Mesenchymal stem cell (in vitro differentiated cells and primary cell): ENCODE measurements at regions not wholly inside any gene's neighbourhood (a gene's known extent, or its start where the extent isn't known, plus 50 kb on each side); places are given as distances from the start of the nearest gene placed in this dataset.

Source experiments
- DNase-seq: peaks from one replicate; pipeline ENCODE4 v3.0.0-alpha.2; 2013
- H2AFZ ChIP-seq: one replicate; pipeline ENCODE4 v1.6.1; 2013; ENCODE audit warnings: low read depth, mild to moderate bottlenecking, control low read depth, inconsistent platforms, low read length, moderate library complexity
- H2AK5ac ChIP-seq: 2 replicates; pipeline ENCODE4 v1.6.1; 2013; ENCODE audit warnings: low read length, moderate library complexity, mild to moderate bottlenecking, inconsistent platforms; ENCODE audit not compliant: severe bottlenecking
- H2BK120ac ChIP-seq: one replicate; pipeline ENCODE4 v1.6.1; 2013; ENCODE audit warnings: low read depth, mild to moderate bottlenecking, inconsistent platforms, low read length, moderate library complexity
- H2BK12ac ChIP-seq, 2 experiments: one replicate each; pipeline ENCODE4 v1.6.1; 2013; ENCODE audit warnings: inconsistent platforms in 2 of 2, low read length in 2 of 2, mild to moderate bottlenecking in 2 of 2, moderate library complexity in 2 of 2, control low read depth in 1 of 2
- H2BK15ac ChIP-seq: one replicate; pipeline ENCODE4 v1.6.1; 2013; ENCODE audit warnings: mild to moderate bottlenecking, low read depth, inconsistent platforms; ENCODE audit not compliant: poor library complexity, severe bottlenecking
- H2BK5ac ChIP-seq: 2 replicates; pipeline ENCODE4 v1.6.1; 2013; ENCODE audit warnings: low read depth, mild to moderate bottlenecking, low read length, control low read depth, inconsistent platforms; ENCODE audit not compliant: poor library complexity, severe bottlenecking
- H3K14ac ChIP-seq, 2 experiments: one replicate each; pipeline ENCODE4 v1.6.1; 2013; ENCODE audit warnings: inconsistent platforms in 2 of 2, low read length in 2 of 2, control low read depth in 1 of 2, mild to moderate bottlenecking in 1 of 2, moderate library complexity in 1 of 2
- H3K18ac ChIP-seq, 2 experiments: one replicate each; pipeline ENCODE4 v1.6.1; 2013; ENCODE audit warnings: inconsistent platforms in 2 of 2, low read length in 2 of 2, control low read depth in 1 of 2, low read depth in 1 of 2, mild to moderate bottlenecking in 1 of 2
- H3K23ac ChIP-seq, 2 experiments: one replicate each; pipeline ENCODE4 v1.6.1; 2013; ENCODE audit warnings: inconsistent platforms in 2 of 2, low read length in 2 of 2, mild to moderate bottlenecking in 2 of 2, moderate library complexity in 2 of 2, control low read depth in 1 of 2
- H3K27ac ChIP-seq: 2 replicates; pipeline ENCODE4 v1.5.1; 2013; ENCODE audit warnings: mild to moderate bottlenecking, moderate library complexity, low read length, control low read depth, inconsistent platforms; ENCODE audit not compliant: poor library complexity, severe bottlenecking
- H3K27me3 ChIP-seq, 2 experiments: 2 replicates each; pipeline versions ENCODE4 v1.6.1 to v1.7.0; 2013; ENCODE audit warnings: low read length in 2 of 2, mild to moderate bottlenecking in 2 of 2, moderate library complexity in 2 of 2, control low read depth in 1 of 2, inconsistent platforms in 1 of 2; ENCODE audit not compliant: control insufficient read depth in 1 of 2, insufficient read depth in 1 of 2
- H3K36me3 ChIP-seq, 2 experiments: 2 replicates each; pipeline versions ENCODE4 v1.6.1 to v1.7.0; 2013; ENCODE audit warnings: low read length in 2 of 2, control low read depth in 1 of 2, inconsistent platforms in 1 of 2, low read depth in 1 of 2, mild to moderate bottlenecking in 1 of 2; ENCODE audit not compliant: insufficient read depth in 2 of 2, control insufficient read depth in 1 of 2
- H3K4ac ChIP-seq, 2 experiments: one replicate each; pipeline ENCODE4 v1.6.1; 2013; ENCODE audit warnings: inconsistent platforms in 2 of 2, low read length in 2 of 2, mild to moderate bottlenecking in 2 of 2, moderate library complexity in 2 of 2, control low read depth in 1 of 2, low read depth in 1 of 2
- H3K4me1 ChIP-seq: 2 replicates; pipeline ENCODE4 v1.6.1; 2013; ENCODE audit warnings: low read depth, low read length, control low read depth; ENCODE audit not compliant: control insufficient read depth, insufficient read depth
- H3K4me2 ChIP-seq: 2 replicates; pipeline ENCODE4 v1.6.1; 2013; ENCODE audit warnings: low read length, mild to moderate bottlenecking, inconsistent platforms; ENCODE audit not compliant: poor library complexity, severe bottlenecking
- H3K4me3 ChIP-seq, 2 experiments: 2 replicates each; pipeline versions ENCODE4 v1.5.1 to v1.7.0; 2013; ENCODE audit warnings: low read length in 2 of 2, mild to moderate bottlenecking in 2 of 2, control low read depth in 1 of 2, low read depth in 1 of 2; ENCODE audit not compliant: insufficient read depth in 1 of 2
- H3K79me1 ChIP-seq: replicated peaks from 2 replicates; pipeline ENCODE4 v1.6.1; 2013; ENCODE audit warnings: mild to moderate bottlenecking, control low read depth, low read length, inconsistent platforms; ENCODE audit not compliant: poor library complexity, severe bottlenecking
- H3K9ac ChIP-seq: 2 replicates; pipeline ENCODE4 v1.7.0; 2013; ENCODE audit warnings: mild to moderate bottlenecking, low read length, moderate library complexity
- H3K9me3 ChIP-seq: 2 replicates; pipeline ENCODE4 v1.7.0; 2013; ENCODE audit warnings: mild to moderate bottlenecking, low read length; ENCODE audit not compliant: control insufficient read depth
- H4K8ac ChIP-seq: one replicate; pipeline ENCODE4 v1.6.1; 2013; ENCODE audit warnings: inconsistent platforms, mild to moderate bottlenecking, low read length, moderate library complexity
- H4K91ac ChIP-seq: one replicate; pipeline ENCODE4 v1.6.1; 2013; ENCODE audit warnings: mild to moderate bottlenecking, low read length, inconsistent platforms
- WGBS: methylation state at CpG from one replicate; pipeline ENCODE4 v1.1.7; 2013; ENCODE audit warnings: mixed read lengths; 5-methylcytosine and 5-hydroxymethylcytosine counted together

DNA sequence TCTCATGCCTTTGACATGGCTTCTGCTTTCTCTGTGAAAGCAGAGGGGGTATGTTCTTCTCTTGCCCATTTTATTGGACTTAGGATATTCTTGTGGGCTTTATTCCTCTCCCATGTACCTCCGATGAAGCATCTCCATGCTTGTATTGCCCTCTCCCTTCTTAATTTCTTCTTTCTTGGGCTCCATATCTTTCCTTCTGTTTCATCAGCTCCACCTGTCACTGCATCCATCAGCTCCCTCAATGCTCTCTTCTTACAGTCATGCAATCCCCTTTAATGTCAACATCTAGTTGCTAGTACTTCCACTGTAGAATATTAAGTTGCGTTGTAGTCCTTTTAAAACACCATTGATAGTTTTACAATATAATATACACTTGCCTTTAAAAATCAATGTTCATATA lies 257.6 kb downstream of the GPAT3 start:
- no peak overlapping the region for H3K9ac ChIP-seq
- H3K9me3 ChIP-seq, result no peaks in the 10 kb centered on the region
- H2BK12ac ChIP-seq, result no peak overlapping the region
- no peak overlapping the region for H3K23ac ChIP-seq
- H3K4me2 ChIP-seq, result no peak overlapping the region
- no peak overlapping the region for H2BK15ac ChIP-seq
- 92% methylated on average over 1 of the region's 2 CpGs for WGBS
- H3K4ac ChIP-seq, result no peak overlapping the region
- no peak overlapping the region for H2BK120ac ChIP-seq
- peaks cover 0 to 6% of the 10 kb centered on the region in 2 experiments for H3K27me3 ChIP-seq
- H4K91ac ChIP-seq, result no peak overlapping the region
- no peak overlapping the region for H2AFZ ChIP-seq
- no peak overlapping the region for H2BK5ac ChIP-seq
- no peak for DNase-seq
- no peaks in the 10 kb centered on the region for H3K4me1 ChIP-seq
- no peaks in the 10 kb centered on the region for H3K36me3 ChIP-seq
- H4K8ac ChIP-seq, result no peak overlapping the region
- no peak overlapping the region for H3K14ac ChIP-seq
- H3K27ac ChIP-seq, result no peak overlapping the region
- H3K79me1 ChIP-seq, result no peaks in the 10 kb centered on the region
- no peak overlapping the region for H3K18ac ChIP-seq
- H3K4me3 ChIP-seq, result no peak overlapping the region
- no peak overlapping the region for H2AK5ac ChIP-seq

DNA sequence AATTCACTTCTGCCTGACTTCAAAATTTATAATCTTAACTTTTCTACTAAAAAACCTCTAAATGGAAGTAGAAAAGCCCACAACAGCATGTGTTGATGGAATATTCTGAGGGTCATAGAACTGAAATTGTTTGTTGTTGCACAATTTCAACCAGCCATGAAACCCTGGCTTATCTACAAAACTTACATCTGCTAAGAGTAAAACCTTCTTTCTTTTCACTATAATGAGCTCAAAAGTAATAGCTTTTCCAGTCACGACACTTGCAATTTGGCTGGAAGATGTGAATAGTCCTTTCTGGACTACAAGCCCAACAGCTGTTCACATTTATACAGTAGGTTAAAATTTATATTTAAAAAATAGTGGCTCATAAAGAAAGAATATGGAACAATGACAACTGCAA lies 250.0 kb downstream of the GPAT3 start:
- Histone ChIP-seq H3K36me3 (no peaks in the 10 kb centered on the region), H3K14ac (no peak overlapping the region), H3K4me1 (no peaks in the 10 kb centered on the region), H2BK120ac (no peak overlapping the region), H3K4me3 (no peak overlapping the region), H3K23ac (no peak overlapping the region), H3K79me1 (no peaks in the 10 kb centered on the region), H3K9me3 (no peaks in the 10 kb centered on the region), H3K4ac (no peak overlapping the region), H4K8ac (no peak overlapping the region), H3K18ac (no peak overlapping the region), H3K9ac (no peak overlapping the region), H3K27ac (no peak overlapping the region), H2AK5ac (no peak overlapping the region), H4K91ac (no peak overlapping the region), H2BK15ac (no peak overlapping the region), H3K4me2 (no peak overlapping the region), H2BK12ac (no peak overlapping the region), H3K27me3 (no peaks in the 10 kb centered on the region), H2AFZ (no peak overlapping the region), H2BK5ac (no peak overlapping the region)
- WGBS, result 100% methylated on average over 1 of the region's 1 CpG
- no peak for DNase-seq

DNA sequence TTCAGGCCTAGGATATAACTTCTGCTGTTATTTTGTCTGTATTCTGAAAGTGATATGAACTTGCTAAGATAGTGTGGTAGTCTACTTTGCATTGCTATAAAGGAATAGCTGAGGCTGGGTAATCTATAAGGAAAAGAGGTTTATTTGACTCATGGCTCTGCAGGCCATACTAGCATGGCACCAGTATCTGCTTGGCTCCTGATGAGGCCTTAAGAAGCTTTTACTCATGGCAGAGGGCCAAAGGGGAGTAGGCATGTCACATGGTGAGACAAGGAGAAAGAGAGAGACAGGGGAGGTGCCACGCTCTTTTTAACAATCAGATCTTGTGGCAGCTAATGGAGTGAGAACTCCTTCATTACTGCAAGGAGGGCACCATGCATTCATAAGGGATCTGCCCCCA lies 247.3 kb downstream of the GPAT3 start:
- Histone ChIP-seq H2BK5ac (no peak overlapping the region), H3K36me3 (no peaks in the 10 kb centered on the region), H3K23ac (no peak overlapping the region), H2BK12ac (no peak overlapping the region), H3K27me3 (no peaks in the 10 kb centered on the region), H3K4me2 (no peak overlapping the region), H3K9me3 (no peaks in the 10 kb centered on the region), H3K27ac (no peak overlapping the region), H3K4me1 (no peaks in the 10 kb centered on the region), H2AFZ (no peak overlapping the region), H4K8ac (no peak overlapping the region), H3K9ac (no peak overlapping the region), H4K91ac (no peak overlapping the region), H2AK5ac (no peak overlapping the region), H3K4me3 (no peak overlapping the region), H2BK120ac (no peak overlapping the region), H3K4ac (no peak overlapping the region), H3K79me1 (no peaks in the 10 kb centered on the region), H3K14ac (no peak overlapping the region), H3K18ac (no peak overlapping the region), H2BK15ac (no peak overlapping the region)
- 100% methylated on average over 1 of the region's 1 CpG for WGBS
- DNase-seq, result no peak

DNA sequence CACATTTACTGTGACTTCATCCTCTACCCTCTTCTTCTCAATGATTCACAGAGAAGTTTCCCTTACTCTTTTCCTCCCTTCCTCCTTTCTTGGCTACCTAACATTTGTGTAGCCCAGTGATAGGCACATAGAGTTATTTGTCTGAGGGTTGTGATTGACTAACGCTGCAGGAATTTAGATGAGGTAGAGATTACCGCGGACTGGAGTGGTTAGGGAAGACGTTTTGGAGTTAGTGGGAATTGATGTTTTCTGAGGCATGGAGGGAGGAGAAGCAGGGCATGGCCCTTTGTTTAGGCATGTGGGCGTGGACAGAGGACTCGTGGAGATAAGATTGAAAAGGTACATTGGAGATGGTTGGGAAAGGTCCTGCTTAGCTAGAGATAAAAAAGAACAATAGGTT lies 246.7 kb downstream of the GPAT3 start:
- H3K4me1 ChIP-seq, result no peaks in the 10 kb centered on the region
- H2BK15ac ChIP-seq, result no peak overlapping the region
- no peak overlapping the region for H2AFZ ChIP-seq
- H3K27ac ChIP-seq, result no peak overlapping the region
- H3K36me3 ChIP-seq, result no peaks in the 10 kb centered on the region
- no peak overlapping the region for H3K9ac ChIP-seq
- no peak overlapping the region for H3K4me3 ChIP-seq
- H2BK12ac ChIP-seq, result no peak overlapping the region
- no peak overlapping the region for H3K23ac ChIP-seq
- no peak overlapping the region for H4K8ac ChIP-seq
- no peak overlapping the region for H2BK5ac ChIP-seq
- H3K14ac ChIP-seq, result no peak overlapping the region
- no peak overlapping the region for H3K4ac ChIP-seq
- no peaks in the 10 kb centered on the region for H3K9me3 ChIP-seq
- no peak for DNase-seq
- no peak overlapping the region for H3K4me2 ChIP-seq
- H4K91ac ChIP-seq, result no peak overlapping the region
- no peak overlapping the region for H3K18ac ChIP-seq
- H2BK120ac ChIP-seq, result no peak overlapping the region
- WGBS, result 62% methylated on average over 6 of the region's 6 CpGs
- no peaks in the 10 kb centered on the region for H3K79me1 ChIP-seq
- H3K27me3 ChIP-seq, result no peaks in the 10 kb centered on the region
- H2AK5ac ChIP-seq, result no peak overlapping the region
